Mammary epithelial cell (primary cell): ENCODE measurements at regions not wholly inside any gene's neighbourhood (a gene's known extent, or its start where the extent isn't known, plus 50 kb on each side); places are given as distances from the start of the nearest gene placed in this dataset.

Experiments
- EZH2 ChIP-seq: IDR thresholded peaks from 2 replicates; pipeline ENCODE4 v1.6.1; 2012; ENCODE audit warnings: low read length, inconsistent platforms, borderline replicate concordance
- TF ChIP-seq, protein P1 (sequence below), 2 donors: IDR thresholded peaks in 1 of 2; conservative IDR thresholded peaks in 1 of 2; 2 replicates each; pipeline ENCODE4 v1.5.1; 2011 to 2012; ENCODE audit warnings: inconsistent platforms in 2 of 2, low read length in 2 of 2, mild to moderate bottlenecking in 2 of 2, control low read depth in 1 of 2, low read depth in 1 of 2; ENCODE audit not compliant: insufficient read depth in 1 of 2; ENCODE audit errors: extremely low read depth in 1 of 2

DNA sequence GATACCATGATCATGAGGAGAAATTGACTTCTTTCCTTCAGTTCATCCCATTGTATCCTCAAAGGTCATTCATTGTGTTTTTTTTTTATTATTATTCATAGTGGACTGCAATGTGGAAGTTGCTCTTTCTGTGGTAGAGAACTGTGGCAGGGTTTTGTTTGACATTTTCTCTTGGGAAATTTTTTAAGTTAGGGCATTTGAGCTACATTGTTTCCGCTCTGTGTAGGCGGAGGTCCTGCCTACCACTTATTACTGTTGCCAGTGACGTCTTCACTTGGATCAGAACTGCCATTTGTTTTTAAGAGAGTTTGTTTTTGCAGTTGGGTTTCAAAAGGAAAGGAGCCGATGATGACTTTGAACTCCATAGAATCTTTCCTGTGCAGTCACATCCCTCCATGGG lies 287.4 kb upstream of the FMN2 start:
- TF ChIP-seq, protein P1, sequence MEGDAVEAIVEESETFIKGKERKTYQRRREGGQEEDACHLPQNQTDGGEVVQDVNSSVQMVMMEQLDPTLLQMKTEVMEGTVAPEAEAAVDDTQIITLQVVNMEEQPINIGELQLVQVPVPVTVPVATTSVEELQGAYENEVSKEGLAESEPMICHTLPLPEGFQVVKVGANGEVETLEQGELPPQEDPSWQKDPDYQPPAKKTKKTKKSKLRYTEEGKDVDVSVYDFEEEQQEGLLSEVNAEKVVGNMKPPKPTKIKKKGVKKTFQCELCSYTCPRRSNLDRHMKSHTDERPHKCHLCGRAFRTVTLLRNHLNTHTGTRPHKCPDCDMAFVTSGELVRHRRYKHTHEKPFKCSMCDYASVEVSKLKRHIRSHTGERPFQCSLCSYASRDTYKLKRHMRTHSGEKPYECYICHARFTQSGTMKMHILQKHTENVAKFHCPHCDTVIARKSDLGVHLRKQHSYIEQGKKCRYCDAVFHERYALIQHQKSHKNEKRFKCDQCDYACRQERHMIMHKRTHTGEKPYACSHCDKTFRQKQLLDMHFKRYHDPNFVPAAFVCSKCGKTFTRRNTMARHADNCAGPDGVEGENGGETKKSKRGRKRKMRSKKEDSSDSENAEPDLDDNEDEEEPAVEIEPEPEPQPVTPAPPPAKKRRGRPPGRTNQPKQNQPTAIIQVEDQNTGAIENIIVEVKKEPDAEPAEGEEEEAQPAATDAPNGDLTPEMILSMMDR (conservative IDR thresholded peaks at IDR 0.05 in 1 of 2, IDR thresholded peaks at IDR 0.05 in 1 of 2; ENCODE audit: extremely low read depth in 1 of 2, insufficient read depth in 1 of 2, low read depth in 1 of 2, low read length in 2 of 2) = no peak
- no peak for TF ChIP-seq EZH2
